Coronary artery (tissue), 2 donors: ENCODE measurements at regions not wholly inside any gene's neighbourhood (a gene's known extent, or its start where the extent isn't known, plus 50 kb on each side); places are given as distances from the start of the nearest gene placed in this dataset.

ENCODE experiments used
- DNase-seq: peaks from one replicate; pipeline ENCODE4 v3.0.0-alpha.2; 2017; ENCODE audit warnings: low spot score
- H3K27ac ChIP-seq, 2 donors: fragments of 200-600 bp; sonication (generic); one replicate each; pipeline ENCODE4 v1.5.1; 2016 to 2019
- H3K4me3 ChIP-seq: fragments of 200-600 bp; sonication (generic); 2 replicates; pipeline ENCODE4 v1.5.1; 2016; ENCODE audit warnings: mild to moderate bottlenecking, moderate library complexity
- CTCF ChIP-seq: fragments of 200-600 bp; sonication (generic); IDR thresholded peaks from one replicate; pipeline ENCODE4 v1.5.1; 2019; ENCODE audit warnings: antibody characterized with exemption

- TF ChIP-seq CTCF, result no peak
- DNase-seq, result no peak
- Histone ChIP-seq H3K4me3 (no peak overlapping the region), H3K27ac (no peak overlapping the region)
These were observed 605.4 kb downstream of the INHBA start for GRCh38 chr7:41097501-41097900.

DNA sequence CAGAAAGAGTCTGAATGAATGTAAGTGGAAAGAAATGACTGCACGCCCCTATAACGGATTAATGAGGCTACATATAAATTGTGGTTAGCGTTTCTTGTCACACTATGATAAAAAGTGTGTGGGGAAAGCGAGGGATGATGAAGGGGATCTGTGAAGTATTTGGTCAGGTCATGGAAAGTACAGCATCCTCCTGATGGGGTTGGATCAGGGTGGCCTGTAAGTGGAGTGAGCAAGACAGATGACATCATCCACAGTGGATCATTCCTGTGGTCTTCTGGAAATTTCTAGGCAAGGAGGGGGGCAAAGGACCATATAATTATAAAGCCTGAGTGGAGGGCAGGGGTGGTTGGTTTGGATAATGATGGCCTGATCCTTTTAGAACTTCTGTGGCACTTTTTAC is 606.0 kb downstream of the INHBA start:
- TF ChIP-seq CTCF, result no peak
- no peak overlapping the region for H3K4me3 ChIP-seq
- no peak overlapping the region for H3K27ac ChIP-seq
- no peak for DNase-seq

DNA sequence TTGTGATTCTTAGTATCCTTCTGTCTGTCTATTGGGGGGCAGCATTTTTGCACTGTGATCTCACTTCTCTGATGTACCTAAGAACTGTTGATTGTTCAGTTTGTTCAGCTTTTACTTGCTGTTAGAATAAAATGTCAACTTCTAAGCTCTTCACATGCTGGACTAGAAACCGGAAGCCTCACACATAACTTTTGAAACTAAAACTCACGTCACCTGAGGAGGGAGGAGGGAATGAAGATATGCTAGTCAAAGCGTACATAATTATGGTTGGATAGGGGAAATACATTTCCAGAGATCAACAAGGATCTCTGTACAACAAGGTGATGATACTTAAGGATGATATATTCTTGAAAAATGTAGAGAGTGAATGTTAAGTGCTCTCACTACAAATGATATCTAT is 609.7 kb downstream of the INHBA start:
- DNase-seq, result no peak
- no peak for TF ChIP-seq CTCF
- Histone ChIP-seq H3K27ac (no peak overlapping the region), H3K4me3 (no peak overlapping the region)

GRCh38 chr7:41085244-41085643 is 617.6 kb downstream of the INHBA start:
- Histone ChIP-seq H3K4me3 (no peak overlapping the region), H3K27ac (no peak overlapping the region)
- no peak for TF ChIP-seq CTCF
- no peak for DNase-seq

DNA sequence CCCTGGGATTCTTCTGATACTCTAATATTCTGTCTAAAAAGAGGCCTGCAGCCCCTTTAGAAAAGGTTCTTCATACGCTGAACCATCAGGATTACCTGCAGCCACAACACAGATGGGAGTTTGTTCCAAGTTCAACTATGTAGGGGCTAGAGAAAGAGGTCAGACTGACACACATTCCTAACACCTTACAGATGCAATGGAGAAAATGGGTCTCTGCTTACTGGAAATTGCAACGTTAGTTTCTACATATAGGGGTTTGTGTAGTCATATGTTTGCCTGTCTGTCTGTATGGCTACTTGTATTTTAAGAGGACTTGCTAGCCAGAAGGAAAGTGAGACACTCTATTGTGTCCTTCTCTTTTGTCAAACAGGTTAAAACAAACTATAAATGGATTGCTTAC is 618.5 kb downstream of the INHBA start:
- TF ChIP-seq CTCF, result no peak
- no peak for DNase-seq

GRCh38 chr7:41069635-41070034 is 633.3 kb downstream of the INHBA start:
- no peak for TF ChIP-seq CTCF
- H3K27ac ChIP-seq, result no peak overlapping the region

More for the DNA sequence above, 618.5 kb downstream of the INHBA start:
- no peak overlapping the region for H3K4me3 ChIP-seq
- no peak overlapping the region for H3K27ac ChIP-seq

DNA sequence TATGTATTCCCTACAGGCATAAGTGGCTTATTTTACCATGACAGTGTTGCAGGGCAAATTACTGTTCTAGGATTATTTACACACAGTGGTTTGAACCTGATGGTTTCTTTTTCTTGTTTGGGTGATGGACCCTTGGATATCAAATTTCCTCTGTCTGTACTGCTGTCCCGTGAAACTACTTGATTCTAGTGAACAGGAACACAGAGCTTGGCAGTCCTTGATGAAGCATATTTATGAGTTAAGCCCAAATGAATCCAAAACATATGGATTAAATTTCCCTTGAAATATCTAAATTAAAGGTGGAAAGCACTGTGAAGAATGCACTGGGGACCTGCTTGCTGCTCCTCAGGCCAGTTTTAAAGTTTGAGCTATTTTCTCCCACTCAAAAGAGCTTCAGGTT is 635.3 kb downstream of the INHBA start:
- Histone ChIP-seq H3K27ac (no peak overlapping the region), H3K4me3 (no peak overlapping the region)
- TF ChIP-seq CTCF, result no peak
- DNase-seq, result no peak

More at GRCh38 chr7:41069635-41070034, 633.3 kb downstream of the INHBA start:
- no peak overlapping the region for H3K4me3 ChIP-seq
- no peak for DNase-seq
